AG20443 (cell line): ENCODE measurements at regions not wholly inside any gene's neighbourhood (a gene's known extent, or its start where the extent isn't known, plus 50 kb on each side); places are given as distances from the start of the nearest gene placed in this dataset.
"Not testable (repeated sequence)": the region's sequence is repeated elsewhere in the genome, so short reads cannot be mapped to it uniquely, and the experiment has no call there.

Source experiments
- DNase-seq: peaks from one replicate; pipeline ENCODE4 v3.0.0; 2012; ENCODE audit warnings: low spot score, mixed read lengths

GRCh38 chr5:99314721-99315120 lies 385.9 kb upstream of the CHD1 start:
- DNase-seq, result no peak

- DNase-seq, result no peak
Measured at GRCh38 chr5:99308131-99308530, 379.3 kb upstream of the CHD1 start.

GRCh38 chr5:99305045-99305580 lies 376.3 kb upstream of the CHD1 start:
- no peak for DNase-seq

GRCh38 chr5:99285606-99286005 lies 356.8 kb upstream of the CHD1 start:
- no peak for DNase-seq

DNA sequence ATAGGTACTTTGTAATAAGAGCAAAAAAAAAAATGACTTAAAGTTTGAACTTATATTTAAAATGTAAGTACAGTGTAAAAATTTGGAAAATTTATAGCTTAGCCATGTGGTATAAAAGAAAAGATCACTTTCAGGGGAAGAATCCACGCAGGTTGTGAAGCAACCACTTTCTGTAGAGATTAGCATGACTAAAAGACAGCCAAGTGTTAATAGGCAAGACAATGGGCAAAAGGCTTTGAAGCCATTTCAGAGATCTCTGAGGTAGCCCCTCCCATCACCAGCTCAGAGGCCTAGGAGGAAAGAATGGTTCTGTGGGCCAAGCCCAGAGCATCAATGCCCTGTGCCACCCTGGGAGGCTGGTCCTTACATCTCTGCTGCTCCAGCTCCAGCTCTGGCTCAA lies 346.3 kb upstream of the CHD1 start:
- DNase-seq, result no peak

GRCh38 chr5:99272576-99272975 lies 343.8 kb upstream of the CHD1 start:
- no peak for DNase-seq

DNA sequence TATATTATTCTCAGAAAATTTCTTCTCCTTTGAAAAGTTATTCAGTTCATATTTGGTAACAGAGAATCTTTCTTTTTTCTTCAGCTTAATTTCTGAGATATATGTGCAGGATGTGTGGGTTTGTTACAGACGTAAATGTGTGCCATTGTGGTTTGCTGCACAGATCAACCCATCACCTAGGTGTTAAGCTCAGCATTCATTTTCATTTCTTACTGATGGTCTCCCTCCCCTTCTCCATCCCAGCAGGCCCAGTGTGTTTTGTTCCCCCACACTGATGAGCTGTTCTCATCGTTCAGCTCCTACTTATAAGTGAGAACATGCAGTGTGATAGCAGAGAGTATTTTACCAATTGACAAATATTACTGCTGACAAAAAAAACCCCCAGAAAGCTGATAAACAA lies 330.0 kb upstream of the CHD1 start:
- DNase-seq, result no peak

DNA sequence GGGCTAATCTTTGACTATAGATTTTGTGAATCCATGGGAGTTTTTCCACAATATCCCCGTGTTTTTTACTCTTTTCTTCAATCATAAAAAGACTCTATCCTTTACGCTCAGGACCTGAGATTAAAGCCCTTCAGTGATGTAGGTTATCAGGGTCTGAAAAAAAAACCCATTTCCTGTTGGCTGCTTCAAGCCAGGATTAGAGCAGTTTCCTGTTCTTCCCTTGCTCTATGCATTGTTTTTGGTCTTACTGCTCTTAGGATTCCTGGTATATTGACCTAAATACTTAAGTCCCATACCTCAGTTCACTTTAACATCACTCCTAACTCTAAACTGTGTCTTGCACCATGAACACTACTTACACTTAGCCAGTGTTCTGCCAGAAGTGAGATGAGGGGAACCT lies 319.3 kb upstream of the CHD1 start:
- no peak for DNase-seq

GRCh38 chr5:99247346-99247745 lies 318.5 kb upstream of the CHD1 start:
- DNase-seq, result no peak

- DNase-seq, result no peak
Measured at GRCh38 chr5:99243111-99243510, 314.3 kb upstream of the CHD1 start.

DNA sequence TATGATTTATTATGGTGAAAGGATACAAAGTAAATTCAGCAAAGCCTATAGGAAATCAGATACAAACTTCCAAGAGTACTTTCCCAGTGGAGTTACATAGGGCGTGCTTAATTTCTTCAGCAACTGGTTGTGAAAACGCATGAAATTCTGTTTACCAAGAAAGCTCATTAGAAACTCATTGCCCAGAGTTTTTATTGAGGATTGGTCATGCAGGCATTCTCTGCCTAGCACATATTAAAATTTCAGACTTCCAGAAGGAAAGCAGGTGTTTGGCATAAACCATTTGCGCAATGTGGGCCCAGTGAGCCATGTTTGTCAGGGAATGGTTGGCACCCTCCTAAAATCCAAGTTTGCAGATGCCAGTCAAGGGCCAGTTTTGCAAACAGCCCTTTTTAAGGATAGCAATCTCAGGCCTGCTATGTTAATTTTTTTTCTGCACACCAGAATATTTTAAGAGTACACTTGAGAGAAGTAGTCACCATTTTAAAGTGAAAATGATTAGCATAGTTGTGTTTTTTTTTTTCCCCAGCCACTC lies 311.1 kb upstream of the CHD1 start:
- no peak for DNase-seq

- no peak for DNase-seq
Measured at GRCh38 chr5:99191206-99191745, 262.5 kb upstream of the CHD1 start.

DNA sequence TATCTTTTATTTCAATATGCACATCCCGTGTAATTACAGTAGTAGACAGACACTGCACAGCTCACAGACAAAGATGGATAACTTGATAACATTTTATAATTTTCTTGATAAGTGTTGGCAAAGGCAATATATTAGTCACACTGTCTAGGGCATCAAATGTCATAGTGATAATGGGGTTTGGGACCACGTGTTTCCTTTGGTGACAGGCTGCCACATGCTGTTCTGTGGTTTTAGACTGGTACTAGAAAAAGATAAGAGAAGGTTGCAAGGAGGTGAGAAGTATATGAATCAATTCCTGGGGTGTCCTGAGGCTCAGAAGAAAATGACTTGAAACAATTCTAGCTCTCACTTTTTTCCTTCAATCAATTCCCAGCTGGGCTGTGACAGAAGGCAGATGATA lies 258.8 kb upstream of the CHD1 start:
- no peak for DNase-seq

DNA sequence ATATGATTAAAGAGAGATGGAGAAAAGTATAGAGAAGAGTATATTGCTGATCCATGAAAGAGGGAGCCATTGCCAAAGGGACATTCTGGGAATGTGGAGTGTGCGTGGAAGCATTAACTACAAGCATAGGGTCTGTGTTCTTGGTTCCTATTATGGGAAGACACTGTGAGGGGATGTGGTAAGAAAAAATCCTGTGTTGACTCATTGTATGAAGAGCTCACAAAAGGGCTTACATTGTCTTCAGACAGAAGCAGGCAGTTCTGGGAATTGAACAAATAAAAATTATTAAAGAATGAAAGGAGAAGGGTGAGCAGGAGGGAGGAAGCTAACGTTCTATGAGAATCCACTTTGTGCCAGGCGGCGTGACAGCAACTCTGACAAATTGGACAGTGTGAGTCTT lies 250.4 kb upstream of the CHD1 start:
- no peak for DNase-seq

GRCh38 chr5:99177796-99178195 lies 249.0 kb upstream of the CHD1 start:
- no peak for DNase-seq

DNA sequence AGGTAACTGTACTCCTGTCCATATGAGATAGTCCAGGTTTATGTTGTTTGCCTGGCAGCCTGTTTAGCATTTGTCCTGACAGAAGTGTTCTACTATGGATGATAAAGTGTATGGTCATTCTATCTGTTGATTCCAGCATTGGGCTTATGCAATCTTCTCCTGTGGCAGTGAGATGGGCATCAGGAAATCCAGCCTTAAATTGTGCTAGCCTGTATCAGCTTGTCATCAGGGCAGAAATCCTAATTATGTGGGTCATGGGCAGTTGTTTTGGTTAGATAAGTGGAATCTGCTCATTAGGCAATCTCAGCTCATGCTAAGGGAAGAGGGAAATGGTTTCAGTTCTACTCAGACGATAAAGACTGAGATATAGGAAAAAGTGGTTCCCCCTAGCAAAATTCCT lies 247.4 kb upstream of the CHD1 start:
- DNase-seq, result no peak

GRCh38 chr5:99169309-99169708 lies 240.5 kb upstream of the CHD1 start:
- no peak for DNase-seq

GRCh38 chr5:99161538-99161937 lies 232.7 kb upstream of the CHD1 start:
- not testable (repeated sequence) for DNase-seq

DNA sequence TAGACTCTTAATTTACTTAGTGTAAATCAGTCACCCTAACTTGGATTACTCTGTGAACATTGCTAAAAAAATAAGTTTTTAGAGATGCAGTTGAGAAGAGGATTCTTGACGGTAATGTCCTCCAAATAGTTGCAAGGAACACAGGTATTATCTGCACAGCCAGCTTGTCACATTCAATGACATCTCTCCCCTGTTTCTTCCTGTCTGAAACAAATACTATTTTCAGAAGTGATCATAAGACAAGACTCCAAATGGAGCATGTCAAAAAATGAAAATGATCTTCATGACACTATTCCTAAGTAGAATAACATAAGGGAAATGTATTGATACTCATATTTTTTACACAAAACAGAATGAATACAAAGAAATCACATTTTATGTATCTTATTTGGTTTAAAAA lies 227.9 kb upstream of the CHD1 start:
- DNase-seq, result no peak

DNA sequence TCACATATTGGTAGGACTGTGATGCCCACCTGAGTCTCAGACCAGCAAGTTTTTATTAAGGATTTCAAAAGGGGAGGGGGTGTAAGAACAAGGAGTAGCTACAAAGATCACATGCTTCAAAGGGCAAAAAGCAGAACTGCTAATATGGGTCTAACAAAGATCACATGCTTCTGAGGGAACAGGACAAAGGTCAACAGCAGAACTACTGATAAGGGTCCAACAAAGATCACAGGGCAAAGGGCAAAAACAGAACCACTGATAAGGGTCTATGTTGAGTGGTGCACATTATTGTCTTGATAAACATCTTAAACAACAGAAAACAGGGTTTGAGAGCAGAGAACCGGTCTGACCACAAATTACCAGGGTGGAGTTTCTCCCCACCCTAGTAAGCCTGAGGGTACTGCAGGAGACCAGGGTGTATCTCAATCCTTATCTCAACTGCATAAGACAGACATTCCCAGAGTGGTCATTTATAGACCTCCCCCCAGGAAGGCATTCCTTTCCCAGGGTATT lies 214.5 kb upstream of the CHD1 start:
- DNase-seq, result not testable (repeated sequence)

- DNase-seq, result no peak
Measured at GRCh38 chr5:99141534-99142128, 212.8 kb upstream of the CHD1 start.

DNA sequence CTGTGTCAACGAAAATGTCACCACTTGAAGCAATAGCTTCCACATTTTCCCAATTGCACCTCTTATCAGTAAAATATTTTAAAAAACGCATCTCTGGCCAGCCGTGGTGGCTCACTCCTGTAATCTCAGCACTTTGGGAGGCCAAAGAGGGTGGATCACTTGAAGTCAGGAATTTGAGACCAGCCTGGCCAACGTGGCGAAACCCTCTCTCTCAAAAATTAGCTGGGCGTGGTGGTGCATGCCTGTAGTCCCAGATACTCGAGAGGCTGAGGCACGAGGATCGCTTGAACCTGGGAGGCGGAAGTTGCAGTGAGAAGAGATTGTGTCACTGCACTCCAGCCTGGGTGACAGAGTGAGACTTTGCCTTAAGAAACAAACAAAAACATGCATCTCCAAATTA lies 210.1 kb upstream of the CHD1 start:
- no peak for DNase-seq

DNA sequence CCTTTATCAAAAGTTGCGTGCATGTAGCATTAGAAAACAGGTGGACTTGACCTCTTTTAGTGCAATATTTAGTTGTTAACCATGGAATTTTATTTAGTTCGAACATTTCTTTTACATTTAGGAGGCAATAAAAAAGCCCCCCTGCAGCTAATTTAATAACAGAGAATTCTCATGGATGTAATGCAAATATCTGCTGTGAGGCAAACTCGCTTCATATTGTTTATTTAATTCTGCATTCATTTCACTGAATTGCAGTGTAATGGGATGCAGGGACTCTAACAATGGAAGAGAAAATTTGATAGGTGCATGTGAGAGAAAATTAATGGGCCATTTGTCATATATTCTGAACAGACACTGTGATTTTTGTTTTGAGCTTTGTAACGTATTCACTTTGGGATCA lies 205.1 kb upstream of the CHD1 start:
- no peak for DNase-seq
